HepG2 (cell line): ENCODE measurements at regions not wholly inside any gene's neighbourhood (a gene's known extent, or its start where the extent isn't known, plus 50 kb on each side); places are given as distances from the start of the nearest gene placed in this dataset.
"Not testable (repeated sequence)": the region's sequence is repeated elsewhere in the genome, so short reads cannot be mapped to it uniquely, and the experiment has no call there.

Experiments used
- HIVEP1 ChIP-seq: sonication (generic); formaldehyde crosslinking; IDR thresholded peaks from 2 replicates; pipeline ENCODE4 v1.4.0; 2020; ENCODE audit warnings: mild to moderate bottlenecking, missing genetic modification reagents
- HMG20A ChIP-seq: IDR thresholded peaks from 2 replicates; pipeline ENCODE4 v1.6.1; 2016; ENCODE audit warnings: borderline replicate concordance
- POGZ ChIP-seq: sonication (generic); formaldehyde crosslinking; IDR thresholded peaks from 2 replicates; pipeline ENCODE4 v1.4.0; 2020; ENCODE audit warnings: mild to moderate bottlenecking, missing genetic modification reagents
- TAF1 ChIP-seq: sonication (generic); formaldehyde crosslinking; IDR thresholded peaks from 2 replicates; pipeline ENCODE4 v1.4.0; 2020; ENCODE audit warnings: missing genetic modification reagents
- TMF1 ChIP-seq: sonication (generic); formaldehyde crosslinking; IDR thresholded peaks from 2 replicates; pipeline ENCODE4 v1.8.1; 2022; ENCODE audit warnings: low read depth, missing genetic modification reagents
- YY1 ChIP-seq: IDR thresholded peaks from 2 replicates; pipeline ENCODE4 v1.6.1; 2011; ENCODE audit warnings: low read length, low read depth, moderate library complexity, mild to moderate bottlenecking; ENCODE audit not compliant: insufficient read depth, insufficient replicate concordance
- ZFP82 ChIP-seq: sonication (generic); formaldehyde crosslinking; IDR thresholded peaks from 2 replicates; pipeline ENCODE4 v1.5.1; 2020; ENCODE audit warnings: mild to moderate bottlenecking, missing genetic modification reagents, borderline replicate concordance
- ZFP90 ChIP-seq: sonication (generic); formaldehyde crosslinking; IDR thresholded peaks from 2 replicates; pipeline ENCODE4 v1.8.0; 2022; ENCODE audit warnings: missing genetic modification reagents, mild to moderate bottlenecking, inconsistent platforms, borderline replicate concordance
- ZNF253 ChIP-seq: sonication (generic); formaldehyde crosslinking; IDR thresholded peaks from 2 replicates; pipeline ENCODE4 v1.8.0; 2022; ENCODE audit warnings: mild to moderate bottlenecking, missing genetic modification reagents, borderline replicate concordance
- ZNF660 ChIP-seq: sonication (generic); formaldehyde crosslinking; IDR thresholded peaks from 2 replicates; pipeline ENCODE4 v1.5.1; 2020; ENCODE audit warnings: mild to moderate bottlenecking, low read depth, missing genetic modification reagents, borderline replicate concordance
- ZNF674 ChIP-seq: sonication (generic); formaldehyde crosslinking; IDR thresholded peaks from 2 replicates; pipeline ENCODE4 v1.5.0; 2020; ENCODE audit warnings: low read depth, mild to moderate bottlenecking, missing genetic modification reagents
- ZNF781 ChIP-seq: sonication (generic); formaldehyde crosslinking; IDR thresholded peaks from 2 replicates; pipeline ENCODE4 v1.5.1; 2020; ENCODE audit warnings: borderline replicate concordance, mild to moderate bottlenecking, missing genetic modification reagents; ENCODE audit errors: not compliant biosample characterization
- TF ChIP-seq, protein P1 (sequence below), 2 experiments: sonication (generic) in 1 of 2; formaldehyde crosslinking in 1 of 2; IDR thresholded peaks; 2 replicates each; pipeline versions ENCODE4 v1.4.0 to v1.6.1; 2016 to 2020; ENCODE audit warnings: borderline replicate concordance in 1 of 2, low read depth in 1 of 2, mild to moderate bottlenecking in 1 of 2, missing genetic modification reagents in 1 of 2
- TF ChIP-seq, protein P2 (sequence below): sonication (generic); formaldehyde crosslinking; IDR thresholded peaks from 2 replicates; pipeline ENCODE4 v1.5.1; 2020; ENCODE audit warnings: missing genetic modification reagents, mild to moderate bottlenecking, borderline replicate concordance
- TF ChIP-seq, protein P3 (sequence below): IDR thresholded peaks from 2 replicates; pipeline ENCODE4 v1.4.0; 2020; ENCODE audit warnings: mild to moderate bottlenecking, missing genetic modification reagents

DNA sequence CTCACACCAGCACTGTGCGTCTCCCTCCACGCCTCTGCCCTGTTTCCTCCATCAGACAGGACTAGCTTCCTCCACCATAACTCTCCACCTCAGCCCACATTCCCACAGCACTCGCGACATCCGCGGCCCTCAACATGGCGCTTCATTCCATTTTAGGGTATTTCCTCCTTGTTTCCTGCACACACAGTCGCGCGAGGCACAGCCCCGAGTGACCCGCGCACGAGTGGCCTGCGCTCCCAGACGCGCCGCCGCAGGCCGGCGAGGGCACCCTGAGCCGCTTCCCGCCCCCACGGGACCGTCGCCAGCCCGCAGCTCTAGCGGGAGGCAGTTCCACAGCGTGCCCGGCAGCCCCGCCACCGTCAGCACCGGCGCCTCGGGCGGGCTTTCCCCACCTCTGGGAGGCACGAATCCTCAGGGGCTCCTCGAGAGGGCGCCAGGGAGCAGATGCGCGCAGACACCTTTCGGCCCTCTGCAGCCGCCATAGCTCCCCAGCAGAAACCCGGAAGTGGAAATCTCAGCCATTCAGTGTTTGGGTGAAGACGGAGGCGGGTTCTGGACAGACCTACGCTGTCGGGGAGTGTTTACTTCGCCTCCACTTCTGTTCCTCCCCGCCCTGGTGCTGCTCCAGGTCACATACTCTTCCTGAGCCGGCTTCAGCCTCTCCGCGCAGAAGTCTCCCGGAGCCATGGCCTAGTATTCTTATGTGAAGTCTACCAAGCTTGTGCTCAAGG lies 136.6 kb downstream of the FOXD4L6 start (continued):
- TF ChIP-seq, protein P1, sequence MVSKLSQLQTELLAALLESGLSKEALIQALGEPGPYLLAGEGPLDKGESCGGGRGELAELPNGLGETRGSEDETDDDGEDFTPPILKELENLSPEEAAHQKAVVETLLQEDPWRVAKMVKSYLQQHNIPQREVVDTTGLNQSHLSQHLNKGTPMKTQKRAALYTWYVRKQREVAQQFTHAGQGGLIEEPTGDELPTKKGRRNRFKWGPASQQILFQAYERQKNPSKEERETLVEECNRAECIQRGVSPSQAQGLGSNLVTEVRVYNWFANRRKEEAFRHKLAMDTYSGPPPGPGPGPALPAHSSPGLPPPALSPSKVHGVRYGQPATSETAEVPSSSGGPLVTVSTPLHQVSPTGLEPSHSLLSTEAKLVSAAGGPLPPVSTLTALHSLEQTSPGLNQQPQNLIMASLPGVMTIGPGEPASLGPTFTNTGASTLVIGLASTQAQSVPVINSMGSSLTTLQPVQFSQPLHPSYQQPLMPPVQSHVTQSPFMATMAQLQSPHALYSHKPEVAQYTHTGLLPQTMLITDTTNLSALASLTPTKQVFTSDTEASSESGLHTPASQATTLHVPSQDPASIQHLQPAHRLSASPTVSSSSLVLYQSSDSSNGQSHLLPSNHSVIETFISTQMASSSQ (IDR thresholded peaks at IDR 0.05; ENCODE audit: low read depth), result not testable (repeated sequence)
- TF ChIP-seq, protein P1 (CRISPR knock-in tag; IDR thresholded peaks at IDR 0.05; ENCODE audit: borderline replicate concordance), result peak; percentile 90; the same call in 1 of the 2 replicates
- TF ChIP-seq, protein P2, sequence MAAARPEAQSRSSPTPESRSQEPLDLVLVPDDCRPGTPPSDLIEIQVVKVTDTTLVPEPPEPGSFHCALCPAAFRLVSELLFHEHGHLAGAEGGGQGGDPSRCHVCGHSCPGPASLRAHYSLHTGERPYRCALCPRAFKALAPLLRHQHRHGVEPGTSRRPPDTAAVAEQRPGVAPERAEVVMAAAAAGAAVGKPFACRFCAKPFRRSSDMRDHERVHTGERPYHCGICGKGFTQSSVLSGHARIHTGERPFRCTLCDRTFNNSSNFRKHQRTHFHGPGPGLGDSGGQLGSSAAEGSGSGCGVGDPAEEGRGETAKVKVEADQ (CRISPR knock-in tag), result peak; percentile 96; the same call in 1 of the 2 replicates
- TF ChIP-seq ZNF660 (CRISPR knock-in tag) (0 out of 2 replicates have a peak, but pooled peaks have one; percentile 62), ZNF781 (CRISPR knock-in tag) (peak; percentile 82), YY1 (peak; percentile 87), ZFP82 (0 out of 2 replicates have a peak, but pooled peaks have one; percentile 77), ZFP90 (CRISPR knock-in tag) (peak; percentile 80; the same call in 1 of the 2 replicates), POGZ (CRISPR knock-in tag) (peak; percentile 99), ZNF253 (CRISPR knock-in tag) (peak; percentile 13; the same call in 1 of the 2 replicates), HIVEP1 (CRISPR knock-in tag) (peak; percentile 70), TMF1 (peak; percentile 95), HMG20A (CRISPR knock-in tag) (0 out of 2 replicates have a peak, but pooled peaks have one; percentile 25), ZNF674 (0 out of 2 replicates have a peak, but pooled peaks have one; percentile 82), TAF1 (CRISPR knock-in tag) (peak; percentile 88)
- TF ChIP-seq, protein P3, sequence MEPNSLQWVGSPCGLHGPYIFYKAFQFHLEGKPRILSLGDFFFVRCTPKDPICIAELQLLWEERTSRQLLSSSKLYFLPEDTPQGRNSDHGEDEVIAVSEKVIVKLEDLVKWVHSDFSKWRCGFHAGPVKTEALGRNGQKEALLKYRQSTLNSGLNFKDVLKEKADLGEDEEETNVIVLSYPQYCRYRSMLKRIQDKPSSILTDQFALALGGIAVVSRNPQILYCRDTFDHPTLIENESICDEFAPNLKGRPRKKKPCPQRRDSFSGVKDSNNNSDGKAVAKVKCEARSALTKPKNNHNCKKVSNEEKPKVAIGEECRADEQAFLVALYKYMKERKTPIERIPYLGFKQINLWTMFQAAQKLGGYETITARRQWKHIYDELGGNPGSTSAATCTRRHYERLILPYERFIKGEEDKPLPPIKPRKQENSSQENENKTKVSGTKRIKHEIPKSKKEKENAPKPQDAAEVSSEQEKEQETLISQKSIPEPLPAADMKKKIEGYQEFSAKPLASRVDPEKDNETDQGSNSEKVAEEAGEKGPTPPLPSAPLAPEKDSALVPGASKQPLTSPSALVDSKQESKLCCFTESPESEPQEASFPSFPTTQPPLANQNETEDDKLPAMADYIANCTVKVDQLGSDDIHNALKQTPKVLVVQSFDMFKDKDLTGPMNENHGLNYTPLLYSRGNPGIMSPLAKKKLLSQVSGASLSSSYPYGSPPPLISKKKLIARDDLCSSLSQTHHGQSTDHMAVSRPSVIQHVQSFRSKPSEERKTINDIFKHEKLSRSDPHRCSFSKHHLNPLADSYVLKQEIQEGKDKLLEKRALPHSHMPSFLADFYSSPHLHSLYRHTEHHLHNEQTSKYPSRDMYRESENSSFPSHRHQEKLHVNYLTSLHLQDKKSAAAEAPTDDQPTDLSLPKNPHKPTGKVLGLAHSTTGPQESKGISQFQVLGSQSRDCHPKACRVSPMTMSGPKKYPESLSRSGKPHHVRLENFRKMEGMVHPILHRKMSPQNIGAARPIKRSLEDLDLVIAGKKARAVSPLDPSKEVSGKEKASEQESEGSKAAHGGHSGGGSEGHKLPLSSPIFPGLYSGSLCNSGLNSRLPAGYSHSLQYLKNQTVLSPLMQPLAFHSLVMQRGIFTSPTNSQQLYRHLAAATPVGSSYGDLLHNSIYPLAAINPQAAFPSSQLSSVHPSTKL (CRISPR knock-in tag), result peak; percentile 78
